G401 (cell line): ENCODE measurements at regions not wholly inside any gene's neighbourhood (a gene's known extent, or its start where the extent isn't known, plus 50 kb on each side); places are given as distances from the start of the nearest gene placed in this dataset.

Source experiments
- DNase-seq: peaks from one replicate; pipeline ENCODE4 v3.0.0-alpha.2; 2015; ENCODE audit warnings: low spot score
- in situ Hi-C: cut with HindIII; loops from 2 replicates; pipeline ENCODE4 v1.10.0; 2016; ENCODE audit warnings: low sequenced_read_pairs, mixed read lengths

DNA sequence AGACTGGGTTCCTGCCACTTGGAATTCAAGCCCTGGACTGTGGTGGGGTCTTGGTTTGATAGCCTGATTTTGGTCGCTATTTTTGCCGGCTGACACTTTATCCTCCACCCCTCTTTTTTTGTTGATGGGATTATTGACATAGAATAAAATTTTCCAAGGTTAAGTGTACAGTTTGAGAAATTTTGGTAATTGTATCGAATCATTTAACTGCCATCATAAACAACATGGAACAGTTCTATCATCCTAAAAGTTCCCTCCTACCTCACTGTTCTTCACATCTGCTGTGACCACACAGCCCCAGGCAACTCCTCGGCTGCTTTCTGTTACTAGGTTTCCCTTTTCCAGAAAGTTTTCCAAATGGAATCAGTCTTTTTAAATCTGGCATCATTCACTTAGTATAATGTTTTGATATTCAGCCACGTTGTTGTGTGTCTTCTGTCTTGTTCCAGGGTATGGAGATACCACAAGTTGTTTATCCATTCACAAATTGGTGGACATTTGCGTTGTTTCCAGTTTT, 50.6 kb upstream of the STEAP1B start:
- in situ Hi-C loops, result no loop called here

DNA sequence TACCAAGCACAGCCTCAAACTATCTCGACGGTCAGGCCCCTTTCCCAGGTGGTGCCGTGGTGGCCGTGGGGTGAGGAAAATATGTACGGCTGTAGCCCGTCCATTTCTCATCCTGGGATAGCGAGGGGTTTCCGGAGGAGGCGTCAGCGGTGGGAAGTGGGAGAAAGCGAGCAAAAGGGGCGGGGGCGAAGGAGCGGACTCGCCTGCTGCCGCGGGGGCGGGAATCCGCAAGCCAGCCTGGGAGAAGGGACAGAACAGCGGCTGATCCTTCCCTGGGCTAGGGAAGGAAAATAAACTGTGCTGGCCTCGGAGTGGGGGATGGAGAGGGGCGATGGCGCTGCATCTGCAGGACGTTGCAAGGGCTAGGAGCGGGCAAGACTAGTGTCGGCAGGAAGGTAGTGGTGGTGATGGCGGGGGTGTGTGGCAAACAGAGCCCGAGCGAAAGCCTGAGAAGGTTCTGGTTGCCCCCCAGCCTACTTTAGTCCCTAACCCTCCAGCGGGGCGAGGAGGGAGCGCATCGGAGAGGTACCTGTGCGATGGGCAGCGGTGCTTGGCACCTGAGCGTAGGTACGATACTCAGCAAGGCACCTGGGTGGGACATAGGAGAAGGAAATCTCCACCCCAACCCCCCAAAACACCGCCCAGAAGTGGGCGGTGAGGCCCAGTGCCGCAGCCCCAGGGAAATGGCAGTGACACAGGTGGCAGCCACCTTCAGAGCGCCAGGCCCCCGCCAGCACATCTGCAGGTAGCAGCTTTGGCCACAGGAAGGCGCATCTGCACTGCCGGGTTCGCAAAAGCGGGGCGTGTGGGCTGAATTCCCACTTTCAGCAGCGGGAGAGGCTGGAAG, 49.9 kb upstream of the STEAP1B start:
- no peak for DNase-seq
- in situ Hi-C loops, result no loop called here

More for the DNA sequence above, 50.6 kb upstream of the STEAP1B start:
- no peak for DNase-seq
